ENCODE measurements at regions not wholly inside any gene's neighbourhood (a gene's known extent, or its start where the extent isn't known, plus 50 kb on each side); places are given as distances from the start of the nearest gene placed in this dataset.

DNA sequence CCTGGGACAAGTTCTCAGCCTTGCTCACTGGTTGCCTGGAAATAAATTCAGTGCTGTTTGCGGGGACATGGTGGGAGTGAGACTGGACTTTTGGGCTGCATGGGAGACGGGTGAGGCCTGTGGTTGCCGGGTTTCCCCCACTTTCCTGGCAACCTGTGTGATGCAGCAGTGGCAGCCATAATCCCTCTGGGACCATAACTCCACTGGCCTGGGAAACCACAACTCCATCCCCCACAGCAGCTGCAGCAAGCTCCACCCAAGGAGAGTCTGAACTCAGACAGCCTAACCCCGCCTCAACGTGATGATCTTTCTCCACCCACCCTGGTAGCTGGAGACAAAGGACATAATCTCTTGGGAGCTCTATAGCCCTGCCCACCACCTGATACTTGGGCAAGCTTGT, 349.9 kb downstream of the PIK3R1 start:
- no peak for DNase-seq (ENCODE audit: low spot score)

DNA sequence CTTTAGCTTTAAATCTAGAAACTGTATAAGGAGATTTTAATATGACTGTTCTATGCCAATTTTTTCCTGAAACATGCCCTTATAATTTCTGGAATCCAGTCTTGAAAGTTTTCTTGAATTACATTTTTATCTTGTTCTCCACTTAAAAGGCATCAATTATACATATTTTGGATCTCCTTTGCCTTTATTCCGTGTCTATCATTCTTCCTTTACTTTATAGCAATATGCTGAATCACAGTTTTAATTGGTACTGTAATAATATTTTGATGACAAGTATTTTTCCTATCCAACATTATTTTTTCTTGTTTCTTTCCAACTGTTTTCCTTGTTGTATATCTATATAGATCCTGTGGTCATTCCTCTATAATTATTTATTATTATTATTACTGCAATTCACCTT, 361.2 kb downstream of the PIK3R1 start:
- DNase-seq (ENCODE audit: low spot score), result no peak

DNA sequence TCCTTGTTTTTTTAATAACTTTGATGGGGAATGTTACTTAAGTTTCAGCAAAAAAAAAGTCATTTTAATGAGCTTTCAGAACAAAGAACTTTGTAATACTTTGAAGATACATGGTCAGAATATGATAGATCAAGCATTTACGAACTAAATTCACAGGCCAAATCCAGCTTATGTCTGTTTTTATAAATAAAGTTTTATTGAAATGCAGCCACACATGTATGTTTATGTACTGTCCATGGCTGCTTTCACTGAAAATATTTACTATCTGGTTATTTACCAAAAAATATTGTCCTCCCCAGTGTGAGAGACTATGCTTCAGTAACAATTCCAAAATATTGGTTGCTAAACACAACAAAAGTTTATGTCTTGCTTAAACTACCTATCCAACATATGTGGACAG, 366.7 kb downstream of the PIK3R1 start:
- DNase-seq (ENCODE audit: low spot score), result no peak

- DNase-seq (ENCODE audit: low spot score), result no peak
These were observed 371.6 kb downstream of the PIK3R1 start for GRCh38 chr5:68587171-68587570.

DNA sequence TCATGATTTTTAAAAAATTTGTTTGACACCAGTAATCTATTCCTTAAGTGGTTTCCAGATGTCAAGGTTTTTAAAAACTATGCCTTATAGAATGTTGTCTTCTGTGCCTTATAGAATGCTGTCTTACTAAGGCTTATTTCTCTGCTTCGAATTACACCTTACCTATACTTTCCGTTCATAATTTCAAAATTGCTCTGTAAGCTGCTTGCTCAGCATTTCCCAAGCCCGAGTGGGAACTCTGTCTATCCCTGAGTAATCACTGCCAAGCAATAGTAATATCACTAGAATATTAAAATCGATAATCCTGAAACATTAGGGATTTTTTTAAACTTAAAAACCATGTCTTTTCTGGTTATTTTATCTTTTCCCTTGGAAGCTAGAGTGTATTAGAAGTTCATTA, 376.3 kb downstream of the PIK3R1 start:
- no peak for DNase-seq (ENCODE audit: low spot score)

GRCh38 chr5:68592351-68592750, 376.8 kb downstream of the PIK3R1 start:
- no peak for DNase-seq (ENCODE audit: low spot score)

DNA sequence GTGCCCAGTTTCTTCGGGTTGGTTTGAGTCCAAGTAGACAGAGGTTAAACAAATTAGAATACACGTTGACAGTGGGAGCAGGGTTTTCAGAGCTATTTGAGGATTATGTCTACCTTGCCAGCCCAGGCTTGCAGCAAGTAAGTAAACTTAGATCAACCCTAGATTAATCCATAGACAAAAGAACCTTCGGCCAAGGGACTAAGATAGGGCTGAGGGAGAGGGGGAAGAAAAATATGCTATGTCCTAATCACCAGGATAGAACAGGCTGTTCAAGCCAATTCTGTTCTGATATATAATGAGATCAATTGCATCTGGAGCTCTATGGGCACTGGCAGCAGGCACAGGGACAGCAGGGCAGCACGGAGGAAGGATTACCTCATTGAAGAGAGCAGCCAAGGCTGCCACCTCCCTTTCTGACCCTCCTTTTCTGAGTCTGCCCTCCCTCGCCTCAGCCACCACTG, 377.7 kb downstream of the PIK3R1 start:
- no peak for DNase-seq (ENCODE audit: low spot score)

DNA sequence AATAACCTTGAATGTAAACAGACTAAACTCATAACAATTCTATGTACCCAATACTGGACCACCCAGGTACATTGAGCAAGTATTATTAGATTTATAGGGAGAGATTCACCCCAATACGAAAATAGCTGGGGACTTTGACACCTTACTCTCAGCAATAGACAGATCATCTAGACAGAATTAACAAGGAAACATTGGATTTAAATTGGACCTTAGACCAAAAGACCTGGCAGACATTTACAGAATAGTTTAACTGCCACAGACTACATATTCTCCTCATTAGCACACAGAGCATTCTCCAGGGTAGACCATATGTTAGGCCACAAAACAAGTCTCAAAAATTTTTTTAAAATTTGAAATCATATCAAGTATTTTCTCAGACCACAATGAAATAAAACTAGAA, 397.4 kb downstream of the PIK3R1 start:
- DNase-seq (ENCODE audit: low spot score), result no peak

GRCh38 chr5:68618501-68618900, 402.9 kb downstream of the PIK3R1 start:
- DNase-seq (ENCODE audit: low spot score), result no peak

DNA sequence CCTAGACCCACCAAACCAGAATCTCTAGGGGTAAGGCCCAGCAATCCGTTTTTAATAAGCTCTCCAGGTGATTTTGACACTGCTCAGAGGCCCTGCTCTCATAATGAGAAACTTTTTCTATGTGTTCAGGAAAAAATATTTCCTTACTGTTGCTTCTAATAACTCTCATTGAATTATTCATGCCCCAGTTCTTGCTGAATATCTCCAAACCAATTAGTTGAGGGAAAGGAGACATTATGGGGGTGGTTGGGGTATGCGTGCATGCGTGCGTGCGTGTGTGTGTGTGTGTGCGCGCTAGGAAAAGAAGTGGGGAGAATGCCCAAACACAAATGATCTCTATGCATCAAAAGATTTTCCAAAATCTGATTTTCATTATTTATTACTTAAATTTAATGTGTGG, 411.4 kb downstream of the PIK3R1 start:
- DNase-seq (ENCODE audit: low spot score), result no peak

- DNase-seq (ENCODE audit: low spot score), result no peak
These were observed 412.7 kb downstream of the PIK3R1 start for GRCh38 chr5:68628082-68628814.

DNA sequence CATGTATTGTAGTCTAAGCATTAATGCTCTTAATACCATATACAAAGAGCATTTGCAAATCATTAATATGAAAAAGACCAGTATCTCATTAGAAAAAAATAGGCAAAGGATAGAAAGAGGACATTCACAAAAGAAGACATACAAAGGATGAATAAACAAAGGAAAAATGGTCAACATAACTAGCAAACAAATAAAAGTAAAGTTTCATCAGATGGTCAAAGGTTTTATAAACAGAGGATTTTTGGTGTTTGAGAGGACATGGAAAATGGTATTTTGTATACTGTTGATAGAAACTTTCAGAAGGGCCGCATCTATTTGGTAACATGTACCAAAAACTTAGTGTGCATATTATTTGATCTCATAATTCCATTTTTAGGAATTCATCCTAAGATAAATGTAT, 414.8 kb downstream of the PIK3R1 start:
- DNase-seq (ENCODE audit: low spot score), result no peak

DNA sequence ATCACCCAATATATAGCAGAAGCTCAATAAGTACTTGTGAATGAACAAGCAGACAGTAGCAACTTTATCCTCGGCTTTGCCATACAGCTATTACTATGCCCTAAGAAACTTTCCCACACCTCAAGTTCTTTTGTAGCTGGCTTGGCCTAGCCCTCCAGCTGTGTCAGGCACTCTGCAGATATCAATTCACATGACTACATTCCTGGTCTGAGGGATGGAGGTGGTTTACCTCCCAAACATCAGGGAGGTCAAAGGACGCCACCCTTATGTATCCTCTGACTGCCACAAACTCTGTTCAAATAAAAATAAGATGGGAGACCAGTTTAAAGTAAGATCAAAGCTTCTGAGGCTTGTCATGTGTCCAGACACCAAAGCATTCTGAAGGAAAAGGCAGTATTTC, 416.3 kb downstream of the PIK3R1 start:
- no peak for DNase-seq (ENCODE audit: low spot score)

GRCh38 chr5:68641211-68641610, 425.7 kb downstream of the PIK3R1 start:
- DNase-seq (ENCODE audit: low spot score), result no peak

DNA sequence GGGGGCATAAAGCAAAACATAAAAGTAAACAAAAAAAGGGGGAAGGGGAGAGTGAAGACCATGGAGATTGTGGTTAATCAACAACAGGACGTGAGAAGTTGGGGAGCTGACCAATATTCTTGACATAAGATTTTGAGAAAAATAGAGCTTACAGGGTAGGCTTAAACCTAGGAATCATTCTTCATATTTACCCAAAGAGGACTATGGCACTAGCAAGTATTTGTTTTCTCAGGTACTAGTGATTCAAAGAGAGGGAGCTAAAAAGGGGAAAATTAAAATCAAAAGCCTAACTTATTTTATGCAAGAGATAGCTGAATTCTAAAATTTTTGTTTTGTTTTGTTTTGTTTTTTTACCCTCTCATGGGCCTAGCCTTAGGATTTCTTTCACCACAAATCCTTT, 427.5 kb downstream of the PIK3R1 start:
- no peak for DNase-seq (ENCODE audit: low spot score)

DNA sequence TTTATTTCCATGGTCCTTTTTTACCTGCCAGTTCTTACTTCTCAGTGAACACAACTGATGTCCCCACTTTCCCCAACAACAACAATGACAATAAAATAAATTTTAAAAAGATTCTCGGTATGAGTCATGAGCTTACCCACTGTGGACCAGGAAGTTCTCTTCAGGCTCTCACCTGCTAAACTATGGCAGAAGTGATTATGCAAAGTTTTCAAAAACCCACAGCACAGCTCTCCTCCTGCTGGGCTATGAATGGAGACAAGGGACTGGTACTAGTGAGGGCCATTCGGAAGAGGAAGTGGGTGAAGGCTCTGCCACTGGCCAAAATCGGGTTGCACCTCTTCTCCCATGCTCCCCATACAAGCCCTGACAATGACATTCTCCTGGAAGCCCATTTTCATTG, 429.4 kb downstream of the PIK3R1 start:
- no peak for DNase-seq (ENCODE audit: low spot score)

DNA sequence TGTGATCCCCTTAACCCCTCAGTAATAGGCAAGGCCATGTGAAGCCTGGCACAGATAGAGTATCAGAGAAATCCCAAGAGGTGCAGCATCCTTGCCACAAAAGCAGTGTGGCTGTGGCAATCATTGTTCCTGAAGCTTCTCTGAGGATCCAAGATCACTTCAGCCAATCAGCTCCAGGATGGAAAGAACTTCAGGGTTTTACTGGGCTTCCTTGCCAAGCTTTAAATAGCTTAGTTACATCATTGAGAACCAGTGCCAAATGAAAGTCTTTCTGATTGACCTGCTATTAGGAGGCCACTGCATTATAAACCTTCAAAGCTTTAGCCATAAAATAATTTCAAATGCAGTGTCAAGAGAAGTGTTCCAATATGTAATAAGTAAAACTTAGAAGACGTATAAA, 430.6 kb downstream of the PIK3R1 start:
- no peak for DNase-seq (ENCODE audit: low spot score)

DNA sequence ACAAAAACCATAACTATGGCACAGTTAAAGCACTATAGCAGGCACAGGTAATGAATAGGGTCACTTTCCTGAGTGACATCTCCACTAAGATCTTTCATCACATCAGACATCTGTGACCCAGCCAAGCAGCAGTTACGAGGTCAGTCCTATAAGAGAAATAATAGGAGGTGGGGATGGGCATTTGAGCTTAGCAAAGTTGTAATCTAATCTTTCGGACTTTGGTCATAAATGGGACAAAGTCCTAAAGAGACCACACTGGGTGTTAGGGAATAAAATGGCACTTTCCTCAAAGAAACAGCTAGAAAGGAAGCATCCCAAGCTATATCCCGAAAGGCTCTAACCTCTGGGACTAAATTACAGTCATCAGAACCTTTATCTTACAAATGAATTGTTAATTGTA, 432.2 kb downstream of the PIK3R1 start:
- DNase-seq (ENCODE audit: low spot score), result no peak

DNA sequence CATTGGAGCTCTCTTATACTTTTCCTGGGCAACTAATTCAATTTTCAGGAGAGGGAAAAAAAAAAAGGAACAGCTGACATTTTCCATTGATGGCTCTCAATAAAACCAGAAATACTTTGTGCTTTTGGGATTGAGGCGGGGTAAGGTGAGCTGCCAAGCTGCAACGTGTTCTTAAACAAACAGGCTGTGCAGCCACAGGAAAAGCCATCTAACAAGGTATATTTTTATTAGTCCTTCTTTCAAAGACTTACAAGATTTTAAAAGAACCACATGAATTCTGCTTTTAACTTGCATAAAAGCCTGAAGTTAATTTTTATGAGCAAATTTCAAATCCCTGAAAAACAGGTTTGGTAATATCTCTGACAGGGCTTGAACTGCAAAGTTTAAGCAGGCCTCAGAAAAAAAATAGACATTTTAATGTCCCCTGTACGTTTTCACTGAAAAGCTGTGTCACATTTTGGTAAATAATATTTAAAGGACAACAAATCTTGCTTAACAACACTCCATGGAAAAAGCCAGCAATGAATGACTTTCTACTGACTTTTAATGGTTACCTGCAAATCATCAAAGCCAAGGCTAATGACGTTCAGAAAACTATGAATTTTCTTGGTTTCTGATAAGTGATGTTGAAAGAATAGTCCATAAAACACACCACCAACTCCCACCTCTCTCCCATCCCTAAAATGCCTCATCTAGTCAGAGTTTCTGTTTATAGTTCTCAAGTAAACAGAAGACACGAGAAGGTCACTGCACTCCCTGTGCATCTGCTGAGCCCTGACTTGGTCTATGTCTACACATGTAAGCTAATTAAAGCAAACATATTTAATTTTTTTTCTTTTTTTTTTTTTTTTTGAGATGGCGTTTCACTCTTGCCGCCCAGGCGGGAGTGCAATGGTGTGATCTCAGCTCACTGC, 433.6 kb downstream of the PIK3R1 start:
- DNase-seq (ENCODE audit: low spot score), result no peak

DNA sequence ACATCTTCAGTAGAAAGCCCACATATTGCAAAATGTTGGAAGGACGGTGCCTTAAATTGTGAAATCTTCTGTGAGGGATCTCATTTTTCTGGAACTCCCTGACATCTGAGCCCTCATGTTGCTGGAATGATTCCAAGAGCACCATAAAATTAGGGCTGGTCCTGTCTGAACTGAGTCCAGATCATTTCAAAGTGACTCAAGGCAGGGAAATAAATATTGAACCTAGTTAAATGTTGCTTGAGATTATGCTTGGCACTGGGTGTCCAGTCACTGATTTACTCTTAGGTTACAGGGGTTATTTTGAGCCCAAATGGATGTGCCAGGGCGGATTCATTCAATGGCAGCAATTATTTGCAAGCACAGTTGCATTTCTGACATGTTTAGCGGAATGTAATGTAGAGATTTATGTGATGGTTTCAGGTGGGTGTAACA, 437.0 kb downstream of the PIK3R1 start:
- no peak for DNase-seq (ENCODE audit: low spot score)

DNA sequence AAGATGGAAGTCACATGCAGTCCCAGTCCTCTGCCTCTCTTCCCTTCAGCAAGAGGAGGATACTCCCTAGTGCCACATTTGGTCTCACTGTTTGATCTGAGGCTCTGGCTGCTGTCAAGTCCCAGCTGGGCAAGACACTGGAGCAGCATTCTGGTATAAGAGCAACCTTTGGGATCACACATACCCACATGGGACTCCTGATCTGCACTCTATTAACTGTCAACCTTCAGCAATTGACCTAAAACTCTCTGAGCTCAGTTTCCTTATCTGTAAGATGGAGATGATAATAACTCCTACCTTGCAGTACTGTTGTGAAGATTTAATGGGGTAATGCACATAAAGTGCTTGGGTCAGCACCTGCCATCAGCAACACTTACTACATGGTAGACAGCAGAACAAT, 437.9 kb downstream of the PIK3R1 start:
- DNase-seq (ENCODE audit: low spot score), result no peak

DNA sequence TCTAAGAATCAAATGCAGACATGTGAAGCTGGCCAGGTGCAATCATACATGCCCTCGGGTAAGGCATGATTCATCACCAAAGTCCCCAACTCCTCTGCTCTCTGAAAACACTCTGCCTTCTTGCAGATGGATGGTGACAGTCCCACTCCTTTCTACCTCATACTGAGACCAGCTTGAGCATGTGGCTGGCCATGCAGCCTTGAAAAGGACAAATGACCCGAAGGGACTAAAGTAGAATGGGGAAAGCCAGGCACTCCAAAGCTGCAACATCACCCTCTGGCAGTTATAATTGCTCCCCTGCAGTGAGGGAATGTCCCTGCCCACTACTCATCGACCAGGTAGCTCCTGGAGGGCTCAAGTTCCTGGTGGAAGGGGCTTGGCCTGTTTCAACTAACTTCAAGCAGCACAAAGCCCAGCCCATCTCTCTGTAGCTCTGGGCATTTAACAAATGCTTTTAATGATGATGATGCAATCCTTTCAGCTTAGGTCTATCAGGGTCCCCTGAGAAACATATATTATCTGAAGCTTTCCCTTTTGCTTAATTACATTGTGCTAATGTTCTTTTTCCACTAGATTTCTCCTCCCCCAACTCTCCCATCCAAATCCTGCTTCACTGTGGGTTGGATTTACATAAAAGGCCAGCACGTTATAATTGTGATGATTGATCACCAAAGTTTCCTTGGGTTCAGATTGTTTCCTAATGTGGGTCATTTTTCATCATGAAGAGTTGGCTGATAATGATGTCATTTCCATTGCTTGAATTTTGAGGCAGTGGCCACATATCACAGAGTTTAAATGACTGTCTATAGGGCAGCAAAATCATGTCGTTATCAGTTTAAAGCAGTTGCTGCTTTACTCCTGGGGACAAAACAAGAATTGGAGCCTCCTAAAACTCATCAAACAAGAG, 436.5 kb upstream of the SLC30A5 start:
- DNase-seq (ENCODE audit: low spot score), result no peak

All from ecto neural progenitor cell (in vitro differentiated cells).